Osteoblast (primary cell): ENCODE measurements at regions not wholly inside any gene's neighbourhood (a gene's known extent, or its start where the extent isn't known, plus 50 kb on each side); places are given as distances from the start of the nearest gene placed in this dataset.

Experiments
- DNase-seq: peaks from one replicate; pipeline ENCODE4 v3.0.0; 2011; ENCODE audit warnings: low spot score, mixed read lengths; ENCODE audit not compliant: insufficient read length; ENCODE audit errors: missing footprints
- H2AFZ ChIP-seq: 2 replicates; pipeline ENCODE4 v1.6.0; 2011; ENCODE audit warnings: mild to moderate bottlenecking, low read length
- H3K27ac ChIP-seq: 2 replicates; pipeline ENCODE4 v1.5.1; 2011; ENCODE audit warnings: mild to moderate bottlenecking, low read depth, low read length, moderate library complexity
- H3K27me3 ChIP-seq: 2 replicates; pipeline ENCODE4 v1.6.0; 2012; ENCODE audit warnings: mild to moderate bottlenecking, control low read depth, inconsistent platforms, low read length, moderate library complexity; ENCODE audit not compliant: insufficient read depth
- H3K36me3 ChIP-seq: 2 replicates; pipeline ENCODE4 v1.5.1; 2011; ENCODE audit warnings: mild to moderate bottlenecking, low read length, control low read depth, moderate library complexity; ENCODE audit not compliant: insufficient read depth
- H3K4me1 ChIP-seq: 2 replicates; pipeline ENCODE4 v1.5.1; 2011; ENCODE audit warnings: mild to moderate bottlenecking, low read length, control low read depth, moderate library complexity; ENCODE audit not compliant: insufficient read depth
- H3K4me2 ChIP-seq: 2 replicates; pipeline ENCODE4 v1.6.0; 2011; ENCODE audit warnings: mild to moderate bottlenecking, low read length; ENCODE audit not compliant: insufficient read depth
- H3K4me3 ChIP-seq: fragments of 200-600 bp; sonication (generic); 3 replicates; pipeline ENCODE4 v1.5.1; 2012; ENCODE audit warnings: mild to moderate bottlenecking, low read length, inconsistent platforms; ENCODE audit not compliant: insufficient read depth
- H3K79me2 ChIP-seq: 2 replicates; pipeline ENCODE4 v1.6.0; 2012; ENCODE audit warnings: mild to moderate bottlenecking, low read length, control low read depth, inconsistent platforms; ENCODE audit not compliant: insufficient read depth
- H3K9me3 ChIP-seq: 2 replicates; pipeline ENCODE4 v1.5.1; 2011; ENCODE audit warnings: low read depth, low read length, control low read depth
- H4K20me1 ChIP-seq: 2 replicates; pipeline ENCODE4 v1.6.0; 2012; ENCODE audit warnings: mild to moderate bottlenecking, low read length, control low read depth; ENCODE audit not compliant: insufficient read depth
- TF ChIP-seq, protein P1 (sequence below): IDR thresholded peaks from 2 replicates; pipeline ENCODE4 v1.5.1; 2011; ENCODE audit warnings: mild to moderate bottlenecking, low read depth, low read length, moderate library complexity; ENCODE audit errors: extremely low read depth

DNA sequence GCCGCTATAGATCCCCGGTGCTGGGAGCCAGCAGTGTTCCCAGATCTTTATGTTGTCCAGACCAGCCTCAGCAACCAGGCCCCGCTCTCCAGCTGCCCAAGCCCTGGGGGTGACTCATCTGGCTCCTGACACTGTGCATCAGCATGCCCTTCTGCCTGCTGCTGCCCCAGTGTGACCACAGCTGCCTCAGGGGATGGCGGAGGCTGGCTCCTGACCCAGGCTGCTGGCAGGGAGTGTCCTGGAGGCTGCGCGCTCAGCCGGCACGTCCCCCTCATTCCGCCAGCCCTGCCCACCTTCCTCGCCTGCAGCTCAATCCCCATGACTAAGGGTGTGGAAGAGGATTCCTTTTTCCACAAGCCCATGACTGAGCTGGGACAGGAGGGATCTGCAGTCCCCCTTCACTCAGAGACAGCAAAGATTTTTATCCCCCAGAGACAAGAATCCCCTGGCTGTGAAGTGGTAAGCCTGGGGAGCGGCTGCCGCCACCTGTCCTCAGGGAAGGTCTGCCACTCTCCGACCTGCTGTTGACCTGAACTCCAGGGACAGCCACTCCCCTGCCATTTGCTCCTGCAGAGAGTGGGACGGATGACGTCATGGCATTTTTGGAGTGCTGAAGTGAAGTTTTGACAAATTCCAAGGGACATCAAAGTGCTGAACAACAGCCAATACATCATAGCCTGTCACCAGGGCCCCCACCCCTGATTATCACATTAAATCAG, 182.8 kb upstream of the BMPER start:
- H3K9me3 ChIP-seq, result no peaks in the 10 kb centered on the region
- H3K36me3 ChIP-seq, result no peaks in the 10 kb centered on the region
- peaks cover 49% of the 10 kb centered on the region for H3K4me1 ChIP-seq
- H3K79me2 ChIP-seq, result no peaks in the 10 kb centered on the region
- peak overlapping the region; percentile 47 for H2AFZ ChIP-seq
- no peaks in the 10 kb centered on the region for H4K20me1 ChIP-seq
- H3K4me3 ChIP-seq, result peak overlapping the region; percentile 25
- TF ChIP-seq, protein P1, sequence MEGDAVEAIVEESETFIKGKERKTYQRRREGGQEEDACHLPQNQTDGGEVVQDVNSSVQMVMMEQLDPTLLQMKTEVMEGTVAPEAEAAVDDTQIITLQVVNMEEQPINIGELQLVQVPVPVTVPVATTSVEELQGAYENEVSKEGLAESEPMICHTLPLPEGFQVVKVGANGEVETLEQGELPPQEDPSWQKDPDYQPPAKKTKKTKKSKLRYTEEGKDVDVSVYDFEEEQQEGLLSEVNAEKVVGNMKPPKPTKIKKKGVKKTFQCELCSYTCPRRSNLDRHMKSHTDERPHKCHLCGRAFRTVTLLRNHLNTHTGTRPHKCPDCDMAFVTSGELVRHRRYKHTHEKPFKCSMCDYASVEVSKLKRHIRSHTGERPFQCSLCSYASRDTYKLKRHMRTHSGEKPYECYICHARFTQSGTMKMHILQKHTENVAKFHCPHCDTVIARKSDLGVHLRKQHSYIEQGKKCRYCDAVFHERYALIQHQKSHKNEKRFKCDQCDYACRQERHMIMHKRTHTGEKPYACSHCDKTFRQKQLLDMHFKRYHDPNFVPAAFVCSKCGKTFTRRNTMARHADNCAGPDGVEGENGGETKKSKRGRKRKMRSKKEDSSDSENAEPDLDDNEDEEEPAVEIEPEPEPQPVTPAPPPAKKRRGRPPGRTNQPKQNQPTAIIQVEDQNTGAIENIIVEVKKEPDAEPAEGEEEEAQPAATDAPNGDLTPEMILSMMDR, result no peak
- H3K4me2 ChIP-seq, result peak overlapping the region; percentile 55
- H3K27me3 ChIP-seq, result no peaks in the 10 kb centered on the region
- peak; percentile 94 for DNase-seq
- H3K27ac ChIP-seq, result peak overlapping the region; percentile 87

DNA sequence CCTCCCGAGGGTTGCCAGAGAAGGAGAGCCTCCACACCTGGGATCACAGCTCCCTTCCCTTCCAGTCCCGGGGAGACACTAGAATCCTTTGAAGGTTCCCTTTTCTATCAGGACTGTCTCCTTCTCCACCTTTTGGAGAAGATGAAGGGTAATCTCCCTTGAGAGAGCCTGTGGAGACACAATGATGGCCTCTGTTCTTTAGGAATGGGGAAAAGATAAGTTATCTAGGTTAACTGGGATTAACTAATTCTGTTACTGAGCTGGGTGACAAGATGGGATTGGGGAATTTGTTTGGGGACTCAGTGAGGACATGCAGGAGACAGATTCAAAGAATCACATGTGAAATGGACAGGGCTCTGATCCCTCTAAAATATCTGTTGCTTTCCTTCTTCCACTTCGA, 181.1 kb upstream of the BMPER start:
- no peak for DNase-seq
- Histone ChIP-seq H4K20me1 (no peaks in the 10 kb centered on the region), H3K27me3 (no peaks in the 10 kb centered on the region), H3K27ac (no peak overlapping the region), H3K9me3 (no peaks in the 10 kb centered on the region), H3K4me3 (no peak overlapping the region), H3K36me3 (no peaks in the 10 kb centered on the region), H3K4me1 (peaks cover 37% of the 10 kb centered on the region), H3K79me2 (no peaks in the 10 kb centered on the region), H2AFZ (no peak overlapping the region), H3K4me2 (no peak overlapping the region)
- TF ChIP-seq, protein P1, result no peak

DNA sequence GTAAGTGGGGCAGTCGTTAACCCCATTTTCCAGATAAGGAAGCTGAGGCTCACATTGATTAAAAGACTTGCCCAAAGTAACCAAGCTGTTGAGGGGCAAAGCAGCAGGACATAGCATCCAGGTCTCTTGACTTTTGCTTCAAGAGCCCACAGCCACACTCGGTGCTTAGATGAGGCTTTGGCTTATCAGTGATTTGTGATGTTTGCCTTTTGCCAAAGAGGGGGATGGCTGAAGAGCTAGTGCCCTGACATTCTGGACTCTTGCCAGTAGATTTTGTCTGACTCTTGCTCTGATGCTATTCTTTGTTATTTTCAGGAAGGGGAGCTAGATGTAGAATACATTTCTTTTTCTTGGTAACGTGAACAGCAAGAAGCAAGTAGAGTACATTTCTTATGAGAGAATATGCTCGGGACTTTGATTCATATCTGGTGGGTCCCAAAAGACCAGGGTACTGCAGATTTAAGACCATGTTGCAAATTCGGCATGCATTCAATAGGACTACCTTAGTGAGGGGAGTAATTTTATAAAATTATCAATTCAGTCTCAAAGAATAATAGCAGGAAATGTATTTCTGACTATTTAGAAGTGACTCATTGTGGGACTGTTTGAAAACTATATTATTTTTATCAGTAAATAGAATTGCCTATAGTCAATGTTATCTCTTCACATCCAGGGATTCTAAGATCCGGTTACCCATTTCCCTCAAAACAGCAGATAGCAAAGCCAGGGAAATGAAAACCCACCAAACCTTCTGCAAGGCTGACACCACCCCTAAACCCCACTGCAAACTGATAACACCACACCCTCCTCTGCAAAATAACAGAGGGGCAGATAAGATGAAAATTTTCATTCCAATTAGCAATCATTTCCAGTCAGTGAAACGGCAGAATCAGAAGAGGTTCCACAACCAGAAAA, 180.0 kb upstream of the BMPER start:
- Histone ChIP-seq H3K4me3 (no peak overlapping the region), H3K27ac (no peak overlapping the region), H3K79me2 (no peaks in the 10 kb centered on the region), H3K9me3 (no peaks in the 10 kb centered on the region), H4K20me1 (no peaks in the 10 kb centered on the region), H3K27me3 (no peaks in the 10 kb centered on the region), H3K4me1 (peaks cover 32% of the 10 kb centered on the region), H3K36me3 (no peaks in the 10 kb centered on the region), H3K4me2 (no peak overlapping the region), H2AFZ (no peak overlapping the region)
- DNase-seq, result no peak
- TF ChIP-seq, protein P1, result no peak

DNA sequence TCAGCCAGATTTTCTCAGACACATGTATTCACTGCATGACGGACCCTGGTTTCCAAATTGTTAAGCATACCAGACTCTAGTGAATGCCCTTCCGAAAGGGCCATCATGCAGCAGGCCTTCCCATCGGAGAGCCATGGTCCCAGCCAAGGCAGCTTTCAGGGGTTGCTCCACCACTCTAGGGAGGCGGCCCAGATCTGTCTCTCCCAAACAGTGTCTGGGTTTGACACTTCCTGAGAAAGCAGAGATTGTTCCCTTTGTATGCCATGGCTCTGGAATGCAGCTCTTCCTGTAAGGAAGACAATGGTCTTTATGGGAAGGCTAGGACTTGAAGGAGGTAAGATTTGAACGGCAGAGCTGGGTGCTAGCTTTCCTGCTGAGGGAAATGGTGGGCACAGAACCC, 178.8 kb upstream of the BMPER start:
- Histone ChIP-seq H3K4me3 (no peak overlapping the region), H2AFZ (no peak overlapping the region), H3K4me1 (peaks cover 21% of the 10 kb centered on the region), H3K36me3 (no peaks in the 10 kb centered on the region), H3K4me2 (no peak overlapping the region), H3K9me3 (no peaks in the 10 kb centered on the region), H4K20me1 (no peaks in the 10 kb centered on the region), H3K79me2 (no peaks in the 10 kb centered on the region), H3K27ac (no peak overlapping the region), H3K27me3 (no peaks in the 10 kb centered on the region)
- DNase-seq, result no peak
- TF ChIP-seq, protein P1, result no peak
